HG03460 (cell line): ENCODE measurements at regions not wholly inside any gene's neighbourhood (a gene's known extent, or its start where the extent isn't known, plus 50 kb on each side); places are given as distances from the start of the nearest gene placed in this dataset.

ENCODE experiments used
- ATAC-seq: cut with Tn5 transposase; IDR thresholded peaks from one replicate; pipeline ENCODE4 v1.9.1; 2021; ENCODE audit not compliant: unreplicated experiment

DNA sequence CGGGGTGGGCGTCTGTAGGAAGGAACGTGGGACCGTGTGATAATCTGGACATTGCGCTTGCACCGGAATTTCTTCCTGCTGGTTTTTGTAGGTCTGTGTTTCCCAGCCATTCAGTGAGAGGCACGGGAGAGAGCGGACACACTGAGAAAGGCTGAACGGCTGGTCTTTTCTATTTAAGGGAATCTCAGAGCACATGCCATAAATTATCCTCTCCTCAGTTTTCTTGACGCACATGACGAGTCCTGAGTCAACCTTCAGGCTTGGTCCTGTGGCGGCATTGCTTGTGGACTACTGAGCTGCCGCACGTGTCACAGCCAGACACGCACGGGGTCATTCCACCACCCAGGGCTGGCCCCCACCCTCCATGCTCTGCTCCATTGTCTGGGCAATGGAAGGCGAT lies 519.3 kb upstream of the ID2 start:
- no peak for ATAC-seq

DNA sequence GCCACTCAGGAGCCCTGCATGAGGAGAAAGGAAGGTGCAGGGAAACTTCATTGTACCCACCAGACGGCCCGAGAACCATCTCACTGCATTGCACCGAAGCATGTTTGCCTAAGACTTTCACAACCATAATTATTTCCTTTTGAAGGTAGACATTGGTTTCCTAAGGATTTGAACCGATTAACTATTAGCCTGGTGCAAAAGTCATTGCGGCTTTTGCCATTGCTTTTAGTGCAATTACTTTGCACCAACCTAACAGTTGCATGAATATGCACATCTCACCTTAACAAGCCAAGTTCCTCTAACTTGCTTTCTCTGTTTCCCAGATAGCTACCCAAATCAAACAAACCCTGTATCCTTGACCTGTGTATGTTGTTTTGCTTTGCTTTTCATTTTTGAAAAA lies 516.3 kb upstream of the ID2 start:
- ATAC-seq: no peak

DNA sequence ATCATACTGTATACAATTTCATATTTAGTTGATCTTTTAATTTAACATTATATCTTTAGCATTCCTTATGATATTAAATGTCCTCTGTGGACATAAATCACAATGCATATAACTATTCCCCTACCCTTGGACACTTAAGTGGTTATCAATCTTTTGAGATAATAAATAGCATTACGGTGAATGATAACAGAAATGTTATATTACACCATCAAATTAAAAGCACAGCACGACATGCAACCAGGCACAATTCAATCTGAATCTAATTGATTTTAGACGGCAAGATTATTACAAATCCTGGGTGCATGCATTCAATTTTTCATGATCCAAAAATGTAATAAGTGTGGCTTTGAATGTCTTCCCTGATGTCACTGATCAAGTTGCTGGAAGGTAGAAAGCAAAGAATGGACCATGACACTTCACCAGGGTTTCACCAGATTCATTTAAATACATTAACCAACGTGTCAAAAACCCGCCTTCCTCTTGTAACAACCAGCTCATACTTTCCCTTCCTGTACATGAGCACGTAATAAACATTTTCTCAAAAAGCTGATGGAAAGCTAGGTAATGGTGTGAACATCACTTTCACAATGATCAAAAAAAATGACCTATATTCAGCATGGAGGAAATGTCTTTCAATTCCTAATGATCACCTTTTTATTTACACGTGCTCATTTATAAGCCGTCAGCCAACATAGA lies 513.7 kb upstream of the ID2 start:
- ATAC-seq: no peak

DNA sequence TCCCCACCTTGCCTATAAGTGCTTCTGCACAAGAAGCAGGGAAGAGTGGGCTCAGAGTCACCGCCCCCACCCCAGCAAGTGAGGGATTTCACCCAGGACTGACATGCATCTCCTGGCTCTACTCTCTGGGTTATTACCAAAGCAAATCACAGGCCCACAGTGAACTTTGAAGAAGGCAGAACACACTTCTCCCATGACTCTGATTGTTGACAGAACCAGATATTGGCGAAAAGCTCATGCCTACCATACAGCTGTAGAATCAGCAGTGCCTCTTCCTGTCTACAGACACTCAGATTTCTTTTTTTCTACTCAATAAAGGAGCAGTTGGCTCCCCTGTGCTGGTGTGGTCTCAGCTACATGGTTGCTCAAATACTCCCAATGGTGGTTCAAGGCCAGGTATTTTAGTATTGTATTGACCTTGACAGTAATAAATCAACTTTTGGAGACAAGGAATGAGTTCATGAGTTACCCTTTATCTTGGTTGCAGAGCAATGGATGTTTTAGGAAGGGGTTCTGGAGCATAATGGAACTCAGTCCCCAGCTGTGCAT lies 512.9 kb upstream of the ID2 start:
- no peak for ATAC-seq

DNA sequence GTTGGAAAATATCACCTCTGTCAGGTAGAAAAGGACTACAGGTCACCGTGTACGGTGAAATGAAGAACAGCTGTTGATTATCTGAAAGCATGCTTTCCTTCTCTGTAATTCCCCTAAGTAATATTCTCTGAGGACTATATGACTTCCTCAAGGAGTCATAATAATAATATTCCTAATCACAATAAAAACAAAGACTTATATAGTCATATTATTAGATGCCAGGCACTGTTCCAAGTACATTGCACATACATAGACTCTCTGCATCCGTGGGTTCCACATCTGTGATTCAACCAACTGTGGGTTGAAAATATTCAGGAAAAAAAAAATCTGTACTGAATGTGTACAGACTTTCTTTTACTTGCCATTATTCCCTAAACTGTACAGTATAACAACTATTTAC lies 512.4 kb upstream of the ID2 start:
- no peak for ATAC-seq

DNA sequence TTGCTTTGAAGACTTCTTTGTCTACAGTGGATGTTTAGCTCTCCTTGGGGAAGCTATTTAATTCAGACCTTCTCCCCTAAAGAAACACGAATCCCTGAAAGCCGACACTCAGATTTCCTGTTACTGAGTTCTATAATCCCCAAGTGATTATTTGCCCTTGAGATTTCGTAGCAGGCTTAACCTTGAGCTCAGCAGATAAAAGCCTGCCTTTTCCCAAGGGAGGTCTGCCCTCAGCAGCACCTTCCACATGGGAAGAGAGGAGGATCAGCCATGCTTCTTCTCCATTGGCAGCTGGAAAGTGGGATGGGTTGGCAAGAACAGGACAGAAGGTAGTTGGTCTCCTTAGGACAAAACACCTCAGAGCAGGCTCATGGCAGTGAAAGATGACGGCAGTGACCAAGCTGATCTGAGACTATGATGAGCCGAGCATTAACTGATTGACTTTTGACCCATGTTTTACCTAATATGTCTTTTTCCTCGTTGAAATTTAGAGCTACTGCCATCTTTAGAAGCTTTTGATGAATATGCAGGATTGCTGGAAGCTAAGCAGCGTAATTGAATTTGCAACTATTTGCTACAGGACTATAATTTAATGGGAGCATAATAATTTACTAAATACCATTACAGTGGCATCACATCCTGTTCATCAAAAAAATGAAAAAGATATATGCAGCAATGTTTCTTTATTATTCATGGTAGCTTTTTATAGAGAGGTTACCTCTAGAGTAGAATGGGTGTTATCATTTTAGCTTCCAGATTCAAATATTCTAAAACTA lies 511.1 kb upstream of the ID2 start:
- no peak for ATAC-seq

DNA sequence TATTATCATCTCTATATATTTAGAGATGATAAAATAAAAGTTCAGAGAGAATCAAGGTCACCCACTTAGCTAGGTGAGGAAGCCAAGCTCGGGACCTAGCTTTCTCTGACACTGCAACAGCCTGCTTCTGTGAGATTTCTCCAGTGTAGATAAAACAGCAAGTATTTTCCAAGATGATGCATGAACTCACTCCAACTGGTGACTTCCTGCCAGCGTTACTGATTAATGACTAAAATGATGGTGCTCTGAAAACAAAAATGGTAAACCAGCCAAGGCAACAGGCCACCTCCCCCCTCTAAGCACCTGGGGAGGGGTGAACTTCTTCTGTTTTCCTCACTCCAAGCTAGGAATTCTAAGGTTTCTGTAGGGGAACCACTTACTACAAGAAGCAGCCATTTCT lies 510.2 kb upstream of the ID2 start:
- ATAC-seq: no peak

DNA sequence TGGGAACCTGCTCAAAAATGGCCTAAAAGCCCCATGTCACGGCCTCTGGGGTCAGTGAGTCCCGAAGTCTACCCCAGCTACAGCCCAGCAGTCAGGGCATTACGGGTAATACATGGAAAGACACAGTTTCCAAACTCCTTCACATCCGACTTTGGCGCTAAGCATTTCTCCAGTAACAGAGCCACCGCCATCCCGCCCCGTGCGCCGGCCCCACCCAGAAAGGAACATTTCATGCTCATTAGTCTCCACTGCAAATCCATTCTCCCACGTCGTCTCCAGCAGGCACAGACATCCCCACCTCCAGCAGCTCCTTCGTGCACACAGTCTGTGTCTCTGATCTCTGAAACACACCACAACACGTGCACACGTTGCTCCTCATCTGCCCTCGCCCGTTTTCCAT lies 509.2 kb upstream of the ID2 start:
- no peak for ATAC-seq

DNA sequence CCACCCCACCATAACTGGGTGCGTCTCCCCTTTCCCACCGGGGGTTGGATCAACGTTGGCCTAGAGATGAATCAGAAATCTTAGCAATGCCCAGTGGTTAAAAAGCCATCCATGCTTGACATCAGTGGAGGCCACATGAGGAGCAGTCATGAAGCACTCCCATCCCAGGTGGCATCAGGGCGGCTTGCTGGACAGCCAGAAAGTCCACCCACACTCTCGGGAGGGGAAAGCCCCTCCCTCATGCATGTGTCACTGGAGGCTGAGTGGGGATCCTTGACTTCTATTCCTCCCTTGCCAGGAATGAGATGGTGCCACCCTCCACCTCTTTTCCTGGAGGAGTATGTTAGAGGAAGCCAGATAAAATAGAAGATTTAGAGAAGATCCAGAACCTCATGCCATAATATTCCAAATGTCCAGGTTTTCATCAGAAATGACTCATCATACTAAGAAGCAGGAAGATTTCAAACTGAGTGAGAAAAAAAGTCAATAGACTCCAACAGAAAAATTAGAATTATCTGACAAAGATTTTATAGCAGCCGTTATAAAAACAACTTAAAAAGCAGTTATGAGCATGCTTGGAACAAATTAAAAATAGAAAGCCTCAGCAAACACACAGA lies 507.1 kb upstream of the ID2 start:
- ATAC-seq: no peak

DNA sequence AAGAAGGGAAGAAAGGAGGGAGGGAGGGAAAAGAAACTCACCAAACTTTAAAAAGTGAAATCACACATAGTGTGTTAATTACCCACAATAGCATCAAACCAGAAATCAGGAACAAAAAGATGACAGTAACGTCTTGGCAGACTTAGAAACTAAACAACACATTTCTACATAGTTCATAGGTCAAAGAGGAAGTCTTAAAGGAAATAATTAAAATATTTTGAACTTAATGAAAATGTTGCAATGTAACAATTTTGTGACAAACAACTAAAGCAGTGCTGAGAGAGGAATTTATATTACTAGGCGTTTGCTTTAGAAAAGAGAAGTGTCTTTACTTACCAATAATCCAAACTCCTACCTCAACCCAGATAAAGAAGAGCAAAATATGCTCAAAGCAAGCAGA lies 505.0 kb upstream of the ID2 start:
- ATAC-seq: no peak

DNA sequence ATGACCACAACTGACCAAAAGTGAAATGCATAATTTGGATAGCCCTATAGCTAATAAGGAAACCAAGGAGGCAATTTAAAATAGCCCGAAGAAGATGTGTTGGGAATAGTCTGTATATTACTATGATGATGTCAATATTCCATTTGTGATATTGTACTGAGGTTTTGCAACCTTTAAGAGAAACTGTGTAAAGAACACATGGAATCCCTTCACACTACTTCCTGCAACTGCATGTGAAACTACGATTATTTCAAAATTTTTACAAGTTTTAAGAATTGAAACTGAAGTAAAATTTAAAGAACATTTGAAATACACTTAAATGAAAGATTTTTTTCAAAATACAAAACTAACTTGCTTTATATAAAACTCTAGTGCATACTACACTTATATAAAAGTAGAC lies 504.3 kb upstream of the ID2 start:
- no peak for ATAC-seq

DNA sequence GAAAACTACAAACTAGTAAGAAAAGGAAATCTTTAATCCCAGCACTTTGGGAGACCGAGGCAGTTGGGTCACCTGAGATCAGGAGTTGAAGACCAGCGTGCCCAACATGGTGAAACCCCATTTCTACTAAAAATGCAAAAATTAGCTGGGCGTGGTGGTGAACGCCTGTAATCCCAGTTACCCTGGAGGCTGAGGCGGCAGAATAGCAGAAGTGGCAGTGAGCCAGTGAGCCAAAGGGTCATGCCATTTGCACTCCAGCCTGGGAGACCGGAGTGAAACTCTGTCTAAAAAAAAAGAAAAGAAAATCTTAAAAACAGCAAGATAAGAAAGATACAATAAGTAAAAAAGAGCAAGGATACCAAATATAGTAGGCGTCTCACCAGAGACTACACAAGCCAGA lies 502.9 kb upstream of the ID2 start:
- ATAC-seq: no peak

DNA sequence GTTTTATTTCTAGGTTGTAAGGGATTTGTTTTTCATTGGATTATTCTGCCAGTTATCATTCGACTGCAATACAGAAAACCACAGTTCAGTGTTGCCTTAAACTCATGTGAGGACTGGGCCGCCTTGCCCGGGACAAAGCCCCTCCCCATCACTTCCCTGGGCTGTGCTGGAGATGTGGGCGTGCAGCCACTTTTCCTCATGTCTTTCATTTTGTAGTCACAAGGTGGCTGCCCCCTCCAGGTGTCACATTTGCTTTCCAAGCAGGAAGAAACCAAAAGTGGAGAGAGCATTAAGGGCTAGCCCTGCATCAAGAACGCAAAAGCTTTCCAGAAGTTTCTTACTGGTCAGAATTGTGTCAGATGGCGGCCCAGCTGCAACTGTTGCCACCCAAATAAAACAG lies 492.5 kb upstream of the ID2 start:
- no peak for ATAC-seq

DNA sequence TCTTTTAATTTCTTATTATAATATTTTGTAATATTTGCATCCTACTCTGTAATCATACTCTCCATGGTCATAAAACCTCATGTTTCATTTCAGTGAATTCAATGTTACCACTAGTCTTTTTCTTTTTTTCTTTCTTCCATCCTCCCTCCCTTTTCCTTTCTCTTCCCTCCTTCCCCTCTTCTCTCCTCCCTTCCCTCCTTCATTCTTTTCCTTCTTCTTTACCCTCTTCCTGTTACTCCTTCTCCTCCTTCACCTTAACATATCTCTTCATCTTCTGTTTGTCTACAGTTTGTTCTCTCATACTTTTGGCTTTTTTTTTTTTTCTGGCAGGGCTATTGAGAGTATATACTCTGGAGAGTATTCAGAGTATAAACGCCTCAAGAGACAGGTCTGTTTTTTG lies 491.6 kb upstream of the ID2 start:
- ATAC-seq: no peak

DNA sequence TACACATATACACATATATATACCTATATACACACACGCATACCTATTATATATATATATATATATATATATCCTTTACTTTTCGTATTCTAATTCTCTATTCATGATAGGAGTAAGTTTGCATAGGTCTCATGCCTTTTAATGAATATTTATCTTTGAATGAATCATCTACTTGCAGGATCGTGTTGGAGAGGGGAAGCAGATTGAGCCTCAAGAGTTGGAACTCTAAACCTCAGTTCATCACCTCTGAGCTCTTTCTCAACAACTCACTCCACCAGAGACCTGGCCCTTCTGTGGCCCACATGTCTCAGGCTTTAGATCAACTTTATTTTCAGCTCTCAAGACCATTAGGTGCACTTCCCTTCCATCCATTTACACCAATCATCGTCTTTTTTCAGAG lies 490.4 kb upstream of the ID2 start:
- ATAC-seq: no peak

DNA sequence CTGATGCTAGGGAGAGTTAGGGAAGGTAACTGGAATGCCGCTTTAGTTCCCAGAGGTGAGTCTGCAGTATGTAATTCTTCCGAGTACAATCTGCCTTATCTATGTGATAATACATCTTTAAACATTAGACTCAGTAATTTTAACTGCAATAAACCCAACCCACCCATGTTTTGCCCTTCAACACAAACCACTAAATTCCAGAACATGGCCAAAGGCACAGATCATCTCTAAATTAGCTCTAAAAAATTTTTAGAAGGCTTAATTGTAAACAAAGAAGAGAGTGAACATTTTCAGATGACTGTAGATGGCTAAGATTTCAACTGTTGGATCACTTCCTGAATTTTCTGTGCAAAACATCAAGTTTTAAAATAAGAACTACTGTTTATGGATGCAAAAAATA lies 488.7 kb upstream of the ID2 start:
- ATAC-seq: no peak

DNA sequence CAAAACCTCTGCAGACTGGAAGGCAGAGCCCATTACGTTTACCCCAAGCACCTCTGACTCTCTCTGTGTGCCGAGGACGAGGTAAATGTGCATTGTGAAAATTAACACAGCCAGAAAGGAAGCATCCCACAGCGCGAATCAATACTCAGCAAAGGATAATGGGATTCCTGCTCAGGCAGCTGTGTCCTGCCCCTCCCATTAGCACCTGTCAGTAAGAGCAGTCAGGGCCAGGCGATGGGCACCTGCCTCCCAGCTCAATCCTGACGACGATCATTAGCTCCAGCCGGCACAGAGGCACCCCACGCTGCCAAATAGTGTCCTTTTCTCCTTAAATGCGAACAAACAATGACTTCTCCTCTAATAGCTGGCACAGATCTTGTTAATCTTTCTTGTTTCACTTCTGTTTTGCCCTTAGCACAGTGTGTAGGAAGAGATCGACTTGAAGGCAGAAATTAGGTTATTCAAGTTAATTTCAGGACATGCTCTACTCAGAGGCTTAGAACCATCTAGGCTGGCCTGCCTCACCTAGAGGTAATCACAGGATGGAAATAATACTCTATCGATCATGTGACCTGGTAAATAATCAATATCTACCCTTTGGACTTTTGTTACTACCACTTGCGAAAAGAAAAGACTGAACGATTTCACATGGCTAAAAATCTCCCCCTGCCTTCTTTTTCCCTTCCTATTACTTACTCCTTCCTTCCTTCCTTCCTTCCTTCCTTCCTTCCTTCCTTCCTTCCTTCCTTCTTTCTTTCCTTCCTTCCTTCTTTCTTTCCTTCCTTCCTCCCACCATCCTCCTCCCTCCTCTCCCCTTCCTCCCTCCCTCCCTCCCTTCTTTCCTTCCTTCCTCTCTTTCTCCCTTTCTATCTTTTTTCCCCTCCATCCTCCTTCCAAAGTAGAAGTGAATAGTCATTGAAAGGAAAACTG lies 487.9 kb upstream of the ID2 start:
- ATAC-seq: no peak

DNA sequence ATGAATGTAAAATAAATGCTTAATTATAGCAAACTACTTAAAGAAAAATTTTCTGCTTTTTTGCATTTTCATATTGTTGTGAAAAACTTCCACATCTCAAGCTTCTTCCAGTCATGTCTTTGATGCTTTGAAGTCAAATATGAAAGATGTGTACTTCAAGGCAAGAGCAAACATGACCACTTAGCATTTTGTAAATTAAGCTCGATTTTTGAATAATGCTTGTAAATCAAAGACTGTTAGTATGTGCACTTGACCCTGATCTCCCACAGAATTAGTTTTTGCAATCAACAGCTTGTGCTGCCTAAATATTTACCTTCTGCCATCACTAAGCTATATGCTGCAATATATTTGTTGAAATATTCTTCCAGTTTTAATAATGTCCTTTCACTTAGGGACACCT lies 486.1 kb upstream of the ID2 start:
- ATAC-seq: no peak

DNA sequence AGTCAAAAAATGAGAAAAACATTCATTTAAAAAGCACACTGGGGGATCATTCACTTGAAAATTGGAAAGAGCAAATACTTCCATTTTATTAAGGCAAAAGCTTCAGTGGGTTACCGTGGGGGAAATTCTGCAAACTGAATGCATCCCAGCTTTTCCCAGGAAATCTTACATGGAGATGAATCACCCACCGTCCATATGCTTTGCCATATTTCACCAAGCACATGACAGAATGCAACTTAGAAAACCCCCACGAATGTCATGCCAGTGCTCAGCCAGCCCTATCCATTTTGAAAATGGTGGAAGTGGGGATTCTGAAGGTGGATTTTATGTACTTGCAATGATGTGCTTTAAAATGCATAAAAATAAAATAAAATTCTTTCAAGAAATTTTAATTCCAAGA lies 485.5 kb upstream of the ID2 start:
- no peak for ATAC-seq

DNA sequence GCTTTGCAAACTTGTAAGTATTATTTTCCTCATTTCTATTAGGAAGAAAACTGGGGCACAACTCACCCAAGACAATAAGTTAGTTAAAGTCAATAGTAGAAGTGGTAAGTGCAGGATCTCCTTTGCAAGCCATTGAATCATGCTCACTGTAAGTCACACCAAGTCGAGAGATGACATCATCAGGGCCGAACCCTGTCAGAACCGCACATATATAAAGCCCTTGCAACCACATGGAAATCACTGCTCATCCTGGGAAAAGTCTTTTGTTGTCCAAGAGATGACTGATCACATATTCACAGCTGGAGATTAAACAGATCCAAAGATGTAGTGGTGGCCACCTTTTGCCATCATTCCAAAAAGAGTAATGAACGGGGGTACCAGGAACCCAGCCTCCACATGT lies 484.8 kb upstream of the ID2 start:
- ATAC-seq: no peak

DNA sequence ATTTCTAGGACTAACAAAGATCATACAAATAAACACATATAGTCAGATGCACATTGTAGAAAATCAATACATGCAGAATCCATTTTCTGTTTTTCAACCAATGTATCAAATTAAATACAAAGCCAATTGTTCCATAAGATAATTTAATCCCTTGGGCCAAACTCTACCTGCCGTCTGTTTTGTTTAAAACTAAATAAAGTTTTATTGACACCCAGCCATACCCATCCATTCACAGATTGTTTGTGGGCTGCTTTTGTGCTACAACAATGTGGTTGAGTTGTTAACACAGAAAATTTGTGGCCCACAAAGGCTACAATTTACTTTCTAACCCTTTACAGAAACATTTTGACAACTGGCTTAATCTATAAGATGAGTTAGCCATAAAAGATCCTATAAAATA lies 484.0 kb upstream of the ID2 start:
- no peak for ATAC-seq
